Spleen (tissue), 11 donors: ENCODE measurements at regions not wholly inside any gene's neighbourhood (a gene's known extent, or its start where the extent isn't known, plus 50 kb on each side); places are given as distances from the start of the nearest gene placed in this dataset.

Experiments used
- DNase-seq: peaks from one replicate; pipeline ENCODE4 v3.0.0-alpha.2; 2020
- H3K27ac ChIP-seq, 8 donors: fragments of 200-600 bp; sonication (generic) in 7 of 8; 1 replicate in 4 of 8; 2 replicates in 4 of 8; pipeline versions ENCODE4 v1.5.0 to v1.8.0; 2016 to 2021; ENCODE audit warnings: inconsistent platforms in 4 of 8, mild to moderate bottlenecking in 4 of 8, moderate library complexity in 1 of 8
- H3K27me3 ChIP-seq, 7 donors: fragments of 200-600 bp; sonication (generic) in 6 of 7; replicated peaks in 1 of 7; 1 replicate in 4 of 7; 2 replicates in 3 of 7; pipeline versions ENCODE4 v1.5.0 to v1.8.0; 2016 to 2021; ENCODE audit warnings: inconsistent platforms in 3 of 7, mild to moderate bottlenecking in 1 of 7
- H3K36me3 ChIP-seq, 6 donors: fragments of 200-600 bp; sonication (generic) in 5 of 6; 1 replicate in 4 of 6; 2 replicates in 2 of 6; pipeline versions ENCODE4 v1.5.0 to v1.8.0; 2016 to 2021; ENCODE audit warnings: inconsistent platforms in 2 of 6
- H3K4me1 ChIP-seq, 6 donors: fragments of 200-600 bp; sonication (generic) in 5 of 6; 1 replicate in 3 of 6; 2 replicates in 3 of 6; pipeline versions ENCODE4 v1.5.0 to v1.8.0; 2016 to 2021; ENCODE audit warnings: inconsistent platforms in 3 of 6
- H3K4me3 ChIP-seq, 8 donors: fragments of 200-600 bp; sonication (generic) in 7 of 8; 1 replicate in 4 of 8; 2 replicates in 4 of 8; pipeline versions ENCODE4 v1.5.0 to v1.8.0; 2016 to 2021; ENCODE audit warnings: inconsistent platforms in 4 of 8, mild to moderate bottlenecking in 4 of 8, moderate library complexity in 2 of 8
- H3K9me3 ChIP-seq, 8 donors: fragments of 200-600 bp; sonication (generic) in 7 of 8; 1 replicate in 4 of 8; 2 replicates in 4 of 8; pipeline versions ENCODE4 v1.5.0 to v1.8.0; 2016 to 2021; ENCODE audit warnings: inconsistent platforms in 4 of 8
- POLR2A ChIP-seq, 3 donors: fragments of 450-650 bp; IDR thresholded peaks; one replicate each; pipeline ENCODE4 v1.5.1; 2017; ENCODE audit warnings: antibody characterized with exemption in 3 of 3, mild to moderate bottlenecking in 1 of 3
- POLR2AphosphoS5 ChIP-seq, 3 donors: sonication (generic); formaldehyde crosslinking; IDR thresholded peaks; one replicate each; pipeline ENCODE4 v1.5.1; 2017; ENCODE audit warnings: antibody characterized with exemption in 3 of 3
- WGBS, 5 donors: extraction: QIAGEN DNeasy Blood & Tissue Kit in 3 of 5; methylation state at CpG; one replicate each; pipeline versions ENCODE4 v1.1.5 to v1.1.7; 2013 to 2018; 5-methylcytosine and 5-hydroxymethylcytosine counted together
- intact Hi-C: fragments of 100-400 bp; cut with DNase I; formaldehyde crosslinking; loops from one replicate; pipeline ENCODE4 v1.15.0; 2023; ENCODE audit warnings: low total_unique reads
- TF ChIP-seq, protein P1 (sequence below), 11 experiments: fragments of 200-600 bp in 7 of 11; fragments of 450-650 bp in 4 of 11; sonication (generic) in 4 of 11; IDR thresholded peaks in 8 of 11; conservative IDR thresholded peaks in 3 of 11; 1 replicate in 7 of 11; 2 replicates in 4 of 11; pipeline versions ENCODE4 v1.4.0 to v1.8.0; 2016 to 2021; ENCODE audit warnings: antibody characterized with exemption in 11 of 11, inconsistent platforms in 4 of 11, mild to moderate bottlenecking in 1 of 11
- donor health status: healthy with polysubstance abuse.
- donor health status: DM: no; HTN: no; CAD: no; lungs with moderate emphysema.
- donor health status: DM: no; HTN: no; CAD: no.
- donor health status: Bipolar disorder and iron deficiency.
- donor health status: healthy.
- donor health status: DM: no; HTN: no; CAD: no.
- donor health status: DM: yes; HTN: yes; CAD: no.

DNA sequence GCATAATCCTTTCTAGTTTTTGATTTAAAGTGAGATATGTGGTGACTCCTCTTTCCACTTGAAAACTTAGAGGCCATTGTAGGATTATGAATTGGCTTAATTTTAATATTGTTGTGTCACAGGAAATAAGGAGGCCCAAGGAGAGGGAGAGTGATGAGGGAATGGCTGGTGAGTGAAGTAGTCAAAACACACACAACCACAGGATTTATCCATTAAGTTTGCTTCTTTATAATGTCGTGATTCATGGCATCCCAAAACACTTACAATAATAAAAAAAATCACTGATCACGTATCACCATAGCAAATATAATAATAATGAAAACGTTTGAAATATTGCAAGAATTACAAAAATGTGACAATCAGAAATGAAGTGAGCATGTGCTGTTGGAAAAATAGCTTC, 1215.5 kb upstream of the LRRTM3 start:
- 68 to 84% (median 79%) methylated on average over 3 of the region's 3 CpGs for WGBS, 5 donors

DNA sequence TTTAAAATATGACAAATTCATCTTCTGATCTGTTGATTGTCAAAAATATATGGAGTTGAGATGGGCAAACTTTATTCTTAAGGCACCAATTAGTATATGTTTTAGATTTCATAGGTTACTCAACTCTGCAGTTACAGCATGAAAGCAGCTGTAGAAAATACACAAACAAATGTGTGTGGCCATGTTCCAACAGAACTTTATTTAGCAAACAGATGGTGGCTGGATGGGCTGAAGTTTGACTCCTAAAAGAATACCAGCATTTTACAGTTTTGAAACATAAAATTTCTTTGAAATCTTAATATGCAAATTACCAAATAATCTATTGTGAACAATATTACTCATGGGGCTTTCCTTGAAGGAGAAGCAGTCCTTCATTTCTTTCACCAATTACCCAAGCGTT, 1206.0 kb upstream of the LRRTM3 start:
- no peak for TF ChIP-seq POLR2AphosphoS5 (IDR thresholded peaks at IDR 0.05)
- no peak for TF ChIP-seq POLR2A (IDR thresholded peaks at IDR 0.05)
- TF ChIP-seq, protein P1, sequence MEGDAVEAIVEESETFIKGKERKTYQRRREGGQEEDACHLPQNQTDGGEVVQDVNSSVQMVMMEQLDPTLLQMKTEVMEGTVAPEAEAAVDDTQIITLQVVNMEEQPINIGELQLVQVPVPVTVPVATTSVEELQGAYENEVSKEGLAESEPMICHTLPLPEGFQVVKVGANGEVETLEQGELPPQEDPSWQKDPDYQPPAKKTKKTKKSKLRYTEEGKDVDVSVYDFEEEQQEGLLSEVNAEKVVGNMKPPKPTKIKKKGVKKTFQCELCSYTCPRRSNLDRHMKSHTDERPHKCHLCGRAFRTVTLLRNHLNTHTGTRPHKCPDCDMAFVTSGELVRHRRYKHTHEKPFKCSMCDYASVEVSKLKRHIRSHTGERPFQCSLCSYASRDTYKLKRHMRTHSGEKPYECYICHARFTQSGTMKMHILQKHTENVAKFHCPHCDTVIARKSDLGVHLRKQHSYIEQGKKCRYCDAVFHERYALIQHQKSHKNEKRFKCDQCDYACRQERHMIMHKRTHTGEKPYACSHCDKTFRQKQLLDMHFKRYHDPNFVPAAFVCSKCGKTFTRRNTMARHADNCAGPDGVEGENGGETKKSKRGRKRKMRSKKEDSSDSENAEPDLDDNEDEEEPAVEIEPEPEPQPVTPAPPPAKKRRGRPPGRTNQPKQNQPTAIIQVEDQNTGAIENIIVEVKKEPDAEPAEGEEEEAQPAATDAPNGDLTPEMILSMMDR (IDR thresholded peaks at IDR 0.05 in 8 of 11, conservative IDR thresholded peaks at IDR 0.05 in 3 of 11) = no peak
- 69 to 90% (median 80%) methylated on average over 1 of the region's 1 CpG for WGBS, 5 donors
- Histone ChIP-seq H3K4me1 (no peaks in the 10 kb centered on the region), H3K4me3 (no peak overlapping the region), H3K36me3 (no peaks in the 10 kb centered on the region), H3K27ac (no peak overlapping the region), H3K9me3 (no peaks in the 10 kb centered on the region), H3K27me3 (no peaks in the 10 kb centered on the region)
- no peak for DNase-seq
- intact Hi-C loops = no loop called here

More for the DNA sequence above, 1215.5 kb upstream of the LRRTM3 start:
- H3K4me3 ChIP-seq = no peak overlapping the region
- H3K36me3 ChIP-seq = no peaks in the 10 kb centered on the region
- no peaks in the 10 kb centered on the region for H3K4me1 ChIP-seq
- no peak overlapping the region for H3K27ac ChIP-seq
- no peaks in the 10 kb centered on the region for H3K9me3 ChIP-seq
- TF ChIP-seq, protein P1 (IDR thresholded peaks at IDR 0.05 in 8 of 11, conservative IDR thresholded peaks at IDR 0.05 in 3 of 11) = no peak
- TF ChIP-seq POLR2A (IDR thresholded peaks at IDR 0.05) = no peak
- no peak for TF ChIP-seq POLR2AphosphoS5 (IDR thresholded peaks at IDR 0.05)
- no peak for DNase-seq
- intact Hi-C loops = no loop called here
- no peaks in the 10 kb centered on the region for H3K27me3 ChIP-seq

DNA sequence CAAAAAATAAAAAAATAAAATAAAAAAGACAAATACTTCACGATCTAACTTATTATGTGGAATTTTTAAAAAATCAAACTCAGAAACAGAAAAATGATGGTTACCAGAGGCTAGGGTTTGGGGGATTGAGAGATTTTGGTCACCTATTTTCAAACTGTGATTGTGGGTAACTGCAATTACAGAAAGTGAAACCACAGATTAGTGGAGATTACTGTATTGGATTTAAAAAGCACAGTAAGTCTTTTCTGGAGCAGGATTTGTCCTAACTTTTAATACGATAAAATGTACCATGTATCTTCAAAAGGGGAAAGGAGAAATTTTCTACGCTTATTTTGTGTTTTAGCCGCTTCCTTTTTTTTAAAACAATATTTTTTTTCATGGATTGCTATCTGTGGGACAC, 1204.9 kb upstream of the LRRTM3 start:
- 82 to 91% (median 87%) methylated on average over 4 of the region's 4 CpGs for WGBS, 5 donors
- intact Hi-C loops = no loop called here

GRCh38 chr10:65723525-65723924, 1202.3 kb upstream of the LRRTM3 start:
- Histone ChIP-seq H3K27me3 (no peaks in the 10 kb centered on the region), H3K36me3 (no peaks in the 10 kb centered on the region), H3K4me1 (no peaks in the 10 kb centered on the region), H3K4me3 (no peak overlapping the region), H3K27ac (no peak overlapping the region), H3K9me3 (peaks cover 0 to 2% (median 0%) of the 10 kb centered on the region in 8 donors)
- no peak for DNase-seq
- WGBS, 5 donors = 57 to 68% (median 65%) methylated on average over 6 of the region's 6 CpGs
- intact Hi-C loops = no loop called here
- TF ChIP-seq, protein P1 (IDR thresholded peaks at IDR 0.05 in 8 of 11, conservative IDR thresholded peaks at IDR 0.05 in 3 of 11) = no peak
- TF ChIP-seq POLR2A (IDR thresholded peaks at IDR 0.05) (no peak), POLR2AphosphoS5 (IDR thresholded peaks at IDR 0.05) (no peak)

More for the DNA sequence above, 1204.9 kb upstream of the LRRTM3 start:
- no peak for TF ChIP-seq POLR2AphosphoS5 (IDR thresholded peaks at IDR 0.05)
- TF ChIP-seq, protein P1 (IDR thresholded peaks at IDR 0.05 in 8 of 11, conservative IDR thresholded peaks at IDR 0.05 in 3 of 11) = no peak
- TF ChIP-seq POLR2A (IDR thresholded peaks at IDR 0.05) = no peak
- Histone ChIP-seq H3K36me3 (no peaks in the 10 kb centered on the region), H3K4me1 (no peaks in the 10 kb centered on the region), H3K27ac (no peak overlapping the region), H3K27me3 (no peaks in the 10 kb centered on the region), H3K4me3 (no peak overlapping the region), H3K9me3 (no peaks in the 10 kb centered on the region)
- no peak for DNase-seq
